GM12878 (cell line): ENCODE measurements at regions not wholly inside any gene's neighbourhood (a gene's known extent, or its start where the extent isn't known, plus 50 kb on each side); places are given as distances from the start of the nearest gene placed in this dataset.

Experiments
- ATAC-seq: fragments of 200-7000 bp; cut with Tn5 transposase; 3 replicates; pipeline ENCODE4 v1.9.1; 2020; ENCODE audit warnings: mild to moderate bottlenecking, moderate library complexity
- BruUV-seq: library from RNA; stranded (reverse); fragments of 400-500 nt; replicated peaks from 2 replicates; lab custom pipeline; 2021; lab: Mats Ljungman, UMichigan
- CTCF ChIA-PET: fragments of 300-600 bp; sonication (Branson Sonifier 250); formaldehyde crosslinking; extraction: SDS; loops from one replicate; lab custom pipeline; 2021; ENCODE audit warnings: inconsistent platforms; lab: Yijun Ruan, JAX
- POLR2A ChIA-PET: fragments of 350-600 bp; formaldehyde crosslinking; extraction: SDS; loops from one replicate; lab custom pipeline; 2021; ENCODE audit warnings: inconsistent platforms; lab: Charles Lee
- RAD21 ChIA-PET: fragments of 300-600 bp; sonication (Branson Sonifier 250); formaldehyde crosslinking; loops from one replicate; lab custom pipeline; 2023; ENCODE audit warnings: antibody characterized with exemption; ENCODE audit not compliant: unreplicated experiment; lab: Charles Lee
- SMC1A ChIA-PET: fragments of 300-600 bp; sonication (Branson Sonifier 250); formaldehyde crosslinking; loops from one replicate; lab custom pipeline; 2023; ENCODE audit not compliant: unreplicated experiment, uncharacterized antibody; lab: Charles Lee
- DNase-seq: peaks from one replicate; pipeline ENCODE4 v3.0.0-alpha.2; 2011; ENCODE audit warnings: low read depth, low spot score
- FAIRE-seq: peaks from 3 replicates; lab custom pipeline; 2011; peaks lifted over from hg19 to GRCh38; lab: Jason Lieb, UNC
- H2AFZ ChIP-seq: 2 replicates; pipeline ENCODE4 v1.6.0; 2011; ENCODE audit warnings: low read depth, low read length, control low read depth; ENCODE audit not compliant: control insufficient read depth
- H3K27ac ChIP-seq: 2 replicates; pipeline ENCODE4 v1.5.1; 2011; ENCODE audit warnings: control low read depth; ENCODE audit not compliant: control insufficient read depth, insufficient read depth
- H3K27me3 ChIP-seq, 2 experiments: replicated peaks in 1 of 2; 2 replicates each; pipeline versions ENCODE4 v1.6.0 to v1.6.1; 2011; ENCODE audit warnings: low read length in 1 of 2; ENCODE audit not compliant: control insufficient read depth in 2 of 2, insufficient read depth in 2 of 2
- H3K36me3 ChIP-seq, 2 experiments: 2 replicates each; pipeline ENCODE4 v1.5.1; 2011; ENCODE audit warnings: low read length in 1 of 2; ENCODE audit not compliant: control insufficient read depth in 2 of 2, insufficient read depth in 2 of 2
- H3K4me1 ChIP-seq: 2 replicates; pipeline ENCODE4 v1.6.1; 2011; ENCODE audit warnings: mild to moderate bottlenecking, low read length, moderate library complexity, mixed read lengths; ENCODE audit not compliant: control insufficient read depth, insufficient read depth
- H3K4me2 ChIP-seq: 2 replicates; pipeline ENCODE4 v1.6.0; 2011; ENCODE audit warnings: control low read depth; ENCODE audit not compliant: control insufficient read depth, insufficient read depth
- H3K4me3 ChIP-seq: fragments of 200-600 bp; sonication (generic); 2 replicates; pipeline ENCODE4 v1.5.1; 2016
- H3K79me2 ChIP-seq: 2 replicates; pipeline ENCODE4 v1.6.0; 2011; ENCODE audit warnings: low read length; ENCODE audit not compliant: control insufficient read depth, insufficient read depth
- H3K9ac ChIP-seq: 2 replicates; pipeline ENCODE4 v1.8.0; 2011; ENCODE audit warnings: low read length, control low read depth, mixed read lengths; ENCODE audit not compliant: control insufficient read depth, insufficient read depth
- H3K9me3 ChIP-seq: replicated peaks from 3 replicates; pipeline ENCODE4 v1.5.1; 2011; ENCODE audit warnings: mild to moderate bottlenecking, low read length; ENCODE audit not compliant: control insufficient read depth, insufficient read depth
- H4K20me1 ChIP-seq: 2 replicates; pipeline ENCODE4 v1.6.0; 2011; ENCODE audit not compliant: control insufficient read depth, insufficient read depth
- EED ChIP-seq: sonication (generic); IDR thresholded peaks from 2 replicates; pipeline ENCODE4 v1.6.1; 2016; ENCODE audit warnings: antibody characterized with exemption, low read depth
- HDAC6 ChIP-seq: fragments of 200-600 bp; sonication (generic); IDR thresholded peaks from one replicate; pipeline ENCODE4 v1.8.0; 2017; ENCODE audit warnings: antibody characterized with exemption; ENCODE audit not compliant: unreplicated experiment
- HDGF ChIP-seq: fragments of 450-650 bp; IDR thresholded peaks from 2 replicates; pipeline ENCODE4 v1.6.1; 2016; ENCODE audit warnings: antibody characterized with exemption
- MEF2A ChIP-seq: IDR thresholded peaks from 2 replicates; pipeline ENCODE4 v1.6.1; 2011; ENCODE audit warnings: low read depth, mild to moderate bottlenecking, low read length, moderate library complexity; ENCODE audit not compliant: insufficient read depth
- MXI1 ChIP-seq: fragments of 150-350 bp; IDR thresholded peaks from 2 replicates; pipeline ENCODE4 v1.6.1; 2011; ENCODE audit warnings: low read depth, mild to moderate bottlenecking, inconsistent platforms, low read length, improper control_type of control experiment
- NFIC ChIP-seq: IDR thresholded peaks from 2 replicates; pipeline ENCODE4 v1.6.1; 2012; ENCODE audit warnings: low read depth, mild to moderate bottlenecking, inconsistent platforms, low read length, moderate library complexity
- NR2F1 ChIP-seq: fragments of 450-650 bp; conservative IDR thresholded peaks from 2 replicates; pipeline ENCODE4 v1.6.1; 2017; ENCODE audit warnings: mild to moderate bottlenecking
- PAX5 ChIP-seq: IDR thresholded peaks from 2 replicates; pipeline ENCODE4 v1.6.1; 2011; ENCODE audit warnings: low read depth, low read length, borderline replicate concordance
- POU2F2 ChIP-seq: IDR thresholded peaks from 3 replicates; pipeline ENCODE4 v1.6.1; 2011; ENCODE audit warnings: low read depth, mild to moderate bottlenecking, low read length, borderline replicate concordance
- RELB ChIP-seq: fragments of 450-650 bp; IDR thresholded peaks from 2 replicates; pipeline ENCODE4 v1.6.1; 2017; ENCODE audit warnings: low read depth, mild to moderate bottlenecking, moderate library complexity
- SP1 ChIP-seq: IDR thresholded peaks from one replicate; pipeline ENCODE4 v1.6.1; 2011; ENCODE audit warnings: low read depth, low read length
- WRNIP1 ChIP-seq: IDR thresholded peaks from 2 replicates; pipeline ENCODE4 v1.6.1; 2011; ENCODE audit warnings: low read depth, low read length, improper control_type of control experiment, borderline replicate concordance
- ZNF207 ChIP-seq: fragments of 450-650 bp; IDR thresholded peaks from 2 replicates; pipeline ENCODE4 v1.6.1; 2014; ENCODE audit warnings: antibody characterized with exemption, mild to moderate bottlenecking, borderline replicate concordance
- ZNF217 ChIP-seq: fragments of 450-650 bp; IDR thresholded peaks from 2 replicates; pipeline ENCODE4 v1.6.1; 2017; ENCODE audit warnings: antibody characterized with exemption, mild to moderate bottlenecking
- ZNF274 ChIP-seq: IDR thresholded peaks from one replicate; pipeline ENCODE4 v1.8.0; 2011; ENCODE audit not compliant: insufficient read length, insufficient read depth
- WGBS: methylation state at CpG from one replicate; pipeline ENCODE4 v1.1.6; 2016; ENCODE audit warnings: low lambda C conversion rate; ENCODE audit not compliant: insufficient replicate concordance, insufficient coverage; ENCODE audit errors: missing lambda C conversion rate; 5-methylcytosine and 5-hydroxymethylcytosine counted together
- in situ Hi-C: fragments of 300-500 bp; cut with MboI; formaldehyde crosslinking; loops from 9 replicates; pipeline ENCODE4 v1.14.3; 2018; ENCODE audit warnings: mixed read lengths
- intact Hi-C: fragments of 100-400 bp; cut with micrococcal nuclease; formaldehyde crosslinking; loops from one replicate; pipeline ENCODE4 v1.14.2; 2022; ENCODE audit not compliant: unreplicated experiment
- TF ChIP-seq, protein P1 (sequence below): IDR thresholded peaks from 2 replicates; pipeline ENCODE4 v1.6.1; 2011; ENCODE audit warnings: borderline replicate concordance, low read depth, mild to moderate bottlenecking, moderate library complexity, low read length; ENCODE audit not compliant: insufficient read depth, poor library complexity, severe bottlenecking
- TF ChIP-seq, protein P2 (sequence below): fragments of 450-650 bp; IDR thresholded peaks from 2 replicates; pipeline ENCODE4 v1.6.1; 2016; ENCODE audit warnings: mild to moderate bottlenecking

DNA sequence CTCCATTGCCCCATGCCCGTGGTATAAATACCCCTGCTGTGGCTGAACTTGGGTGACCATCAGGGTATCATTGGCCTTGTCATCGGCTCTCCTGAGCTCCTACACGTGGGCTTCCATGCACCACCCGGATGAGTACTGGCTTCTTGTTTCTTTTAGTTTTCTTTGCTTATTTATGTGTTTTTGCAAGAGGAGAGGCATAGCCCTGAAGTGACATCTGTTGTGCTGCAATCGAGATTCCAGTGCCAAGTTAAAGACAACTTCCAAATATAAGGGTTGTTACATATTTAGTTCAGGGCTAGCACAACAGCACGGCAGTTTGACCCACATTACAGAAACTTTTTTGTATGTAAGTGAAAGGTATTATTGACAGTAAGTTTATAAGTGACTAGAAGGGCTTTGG is 1087.1 kb downstream of the TBC1D22A start:
- no peaks in the 10 kb centered on the region for H3K79me2 ChIP-seq
- H4K20me1 ChIP-seq: no peaks in the 10 kb centered on the region
- TF ChIP-seq RELB (no peak), ZNF274 (no peak), HDGF (no peak), NR2F1 (no peak), POU2F2 (no peak), WRNIP1 (no peak), MXI1 (no peak), MEF2A (no peak), EED (no peak), HDAC6 (no peak), SP1 (no peak), PAX5 (no peak), ZNF217 (no peak), ZNF207 (no peak), NFIC (no peak)
- TF ChIP-seq, protein P1, sequence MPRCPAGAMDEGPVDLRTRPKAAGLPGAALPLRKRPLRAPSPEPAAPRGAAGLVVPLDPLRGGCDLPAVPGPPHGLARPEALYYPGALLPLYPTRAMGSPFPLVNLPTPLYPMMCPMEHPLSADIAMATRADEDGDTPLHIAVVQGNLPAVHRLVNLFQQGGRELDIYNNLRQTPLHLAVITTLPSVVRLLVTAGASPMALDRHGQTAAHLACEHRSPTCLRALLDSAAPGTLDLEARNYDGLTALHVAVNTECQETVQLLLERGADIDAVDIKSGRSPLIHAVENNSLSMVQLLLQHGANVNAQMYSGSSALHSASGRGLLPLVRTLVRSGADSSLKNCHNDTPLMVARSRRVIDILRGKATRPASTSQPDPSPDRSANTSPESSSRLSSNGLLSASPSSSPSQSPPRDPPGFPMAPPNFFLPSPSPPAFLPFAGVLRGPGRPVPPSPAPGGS: no peak
- TF ChIP-seq, protein P2, sequence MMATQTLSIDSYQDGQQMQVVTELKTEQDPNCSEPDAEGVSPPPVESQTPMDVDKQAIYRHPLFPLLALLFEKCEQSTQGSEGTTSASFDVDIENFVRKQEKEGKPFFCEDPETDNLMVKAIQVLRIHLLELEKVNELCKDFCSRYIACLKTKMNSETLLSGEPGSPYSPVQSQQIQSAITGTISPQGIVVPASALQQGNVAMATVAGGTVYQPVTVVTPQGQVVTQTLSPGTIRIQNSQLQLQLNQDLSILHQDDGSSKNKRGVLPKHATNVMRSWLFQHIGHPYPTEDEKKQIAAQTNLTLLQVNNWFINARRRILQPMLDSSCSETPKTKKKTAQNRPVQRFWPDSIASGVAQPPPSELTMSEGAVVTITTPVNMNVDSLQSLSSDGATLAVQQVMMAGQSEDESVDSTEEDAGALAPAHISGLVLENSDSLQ: no peak
- RAD21 ChIA-PET: no interaction called here
- no TSS peak for BruUV-seq
- no peak for ATAC-seq
- H2AFZ ChIP-seq: no peak overlapping the region
- no peak for FAIRE-seq
- POLR2A ChIA-PET: no interaction called here
- WGBS: under 1% methylated on average over 6 of the region's 6 CpGs
- no peak overlapping the region for H3K4me3 ChIP-seq
- H3K9ac ChIP-seq: no peak overlapping the region
- H3K4me2 ChIP-seq: no peak overlapping the region
- DNase-seq: no peak
- no peak overlapping the region for H3K27ac ChIP-seq
- H3K27me3 ChIP-seq: no peaks in the 10 kb centered on the region
- H3K4me1 ChIP-seq: no peaks in the 10 kb centered on the region
- H3K9me3 ChIP-seq: no peaks in the 10 kb centered on the region
- SMC1A ChIA-PET: no interaction called here
- in situ Hi-C loops (no loop called here), intact Hi-C loops (no loop called here)
- no peaks in the 10 kb centered on the region for H3K36me3 ChIP-seq
- CTCF ChIA-PET: no interaction called here
